Neural progenitor cell (in vitro differentiated cells): ENCODE measurements at regions not wholly inside any gene's neighbourhood (a gene's known extent, or its start where the extent isn't known, plus 50 kb on each side); places are given as distances from the start of the nearest gene placed in this dataset.
"Not testable (repeated sequence)": the region's sequence is repeated elsewhere in the genome, so short reads cannot be mapped to it uniquely, and the experiment has no call there.

Experiments
- DNase-seq: peaks from one replicate; pipeline ENCODE4 v3.0.0-alpha.2; 2016; ENCODE audit warnings: low spot score
- H2AFZ ChIP-seq: fragments of 200-600 bp; sonication (generic); replicated peaks from 2 replicates; pipeline ENCODE4 v1.6.1; 2016; ENCODE audit warnings: antibody characterized with exemption
- H3F3A ChIP-seq: fragments of 200-600 bp; sonication (generic); 2 replicates; pipeline ENCODE4 v1.6.1; 2016; ENCODE audit warnings: antibody characterized with exemption, low read depth
- H3K27ac ChIP-seq: fragments of 200-600 bp; sonication (generic); 2 replicates; pipeline ENCODE4 v1.5.1; 2016; ENCODE audit warnings: mild to moderate bottlenecking
- H3K27me3 ChIP-seq: fragments of 200-600 bp; sonication (generic); 2 replicates; pipeline ENCODE4 v1.6.1; 2016; ENCODE audit warnings: mild to moderate bottlenecking, moderate library complexity
- H3K36me3 ChIP-seq: fragments of 200-600 bp; sonication (generic); 2 replicates; pipeline ENCODE4 v1.5.1; 2016
- H3K4me1 ChIP-seq: fragments of 200-600 bp; sonication (generic); 2 replicates; pipeline ENCODE4 v1.6.1; 2016; ENCODE audit warnings: mixed run types
- H3K4me2 ChIP-seq: fragments of 200-600 bp; sonication (generic); 2 replicates; pipeline ENCODE4 v1.6.1; 2016
- H3K4me3 ChIP-seq: fragments of 200-600 bp; sonication (generic); 2 replicates; pipeline ENCODE4 v1.5.1; 2016
- H3K79me2 ChIP-seq: fragments of 200-600 bp; sonication (generic); 2 replicates; pipeline ENCODE4 v1.6.1; 2016; ENCODE audit warnings: low read depth
- H3K9ac ChIP-seq: fragments of 200-600 bp; sonication (generic); 2 replicates; pipeline ENCODE4 v1.6.1; 2016
- H3K9me3 ChIP-seq: fragments of 200-600 bp; sonication (generic); 2 replicates; pipeline ENCODE4 v1.5.1; 2016; ENCODE audit warnings: low read depth
- H4K20me1 ChIP-seq: fragments of 200-600 bp; sonication (generic); 2 replicates; pipeline ENCODE4 v1.6.1; 2016; ENCODE audit warnings: low read depth
- H3K27ac Mint-ChIP-seq: 3 replicates; pipeline ENCODE4 v1.8.0; 2021; ENCODE audit warnings: mixed read lengths
- H3K27me3 Mint-ChIP-seq: 2 replicates; pipeline ENCODE4 v1.8.0; 2022; ENCODE audit warnings: low read depth, mild to moderate bottlenecking, inconsistent platforms, moderate library complexity, mixed read lengths; ENCODE audit not compliant: insufficient read depth
- H3K36me3 Mint-ChIP-seq: 3 replicates; pipeline ENCODE4 v1.8.0; 2021; ENCODE audit warnings: mixed read lengths
- H3K4me1 Mint-ChIP-seq: 3 replicates; pipeline ENCODE4 v1.8.0; 2021; ENCODE audit warnings: mixed read lengths
- H3K4me3 Mint-ChIP-seq: 3 replicates; pipeline ENCODE4 v1.8.0; 2021; ENCODE audit warnings: mild to moderate bottlenecking, moderate library complexity, mixed read lengths
- H3K9me3 Mint-ChIP-seq: 3 replicates; pipeline ENCODE4 v1.8.0; 2020; ENCODE audit warnings: mixed read lengths
- EZH2 ChIP-seq: fragments of 200-600 bp; sonication (generic); IDR thresholded peaks from 2 replicates; pipeline ENCODE4 v1.6.1; 2017; ENCODE audit warnings: antibody characterized with exemption, mild to moderate bottlenecking, moderate library complexity
- EZH2phosphoT487 ChIP-seq: fragments of 200-600 bp; sonication (generic); IDR thresholded peaks from 2 replicates; pipeline ENCODE4 v1.6.1; 2017; ENCODE audit warnings: antibody characterized with exemption
- TF ChIP-seq, protein P1 (sequence below): fragments of 200-600 bp; sonication (generic); IDR thresholded peaks from 2 replicates; pipeline ENCODE4 v1.5.1; 2017; ENCODE audit warnings: antibody characterized with exemption, mild to moderate bottlenecking

DNA sequence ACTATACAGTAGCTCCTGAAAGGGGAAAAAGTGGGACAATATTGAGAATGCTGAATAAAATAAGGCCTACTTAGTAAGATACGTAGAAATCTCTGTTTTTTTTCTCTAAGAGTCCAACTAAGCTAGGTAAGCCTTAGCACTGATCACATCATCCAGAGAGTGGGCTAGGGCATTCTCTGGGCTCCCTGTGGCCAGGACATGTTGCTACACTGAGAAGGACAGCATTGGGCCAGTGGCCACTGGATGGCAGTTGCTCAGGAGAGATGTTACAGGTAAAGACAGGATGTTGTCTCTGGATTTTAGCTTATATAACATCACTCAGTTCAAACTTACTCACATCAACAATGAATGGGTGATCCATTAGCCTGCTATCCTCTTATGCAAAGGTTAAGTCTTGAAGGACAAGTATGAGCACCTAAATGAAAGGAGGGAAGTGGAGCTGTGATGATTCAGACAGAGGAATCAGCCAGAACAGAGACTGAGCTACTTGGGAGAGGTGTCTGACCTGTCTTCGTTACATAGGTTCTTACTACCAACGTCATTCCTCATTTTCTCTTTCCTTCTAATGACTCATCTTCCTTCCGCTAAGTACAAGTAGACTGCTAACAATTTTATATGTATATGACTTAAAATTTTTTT, 226.6 kb upstream of the ADCY2 start:
- H3F3A ChIP-seq = no peaks in the 10 kb centered on the region
- H3K27ac ChIP-seq = no peak overlapping the region
- H4K20me1 ChIP-seq = no peaks in the 10 kb centered on the region
- DNase-seq = no peak
- H3K36me3 ChIP-seq = no peaks in the 10 kb centered on the region
- H3K27me3 ChIP-seq = no peaks in the 10 kb centered on the region
- TF ChIP-seq EZH2phosphoT487 = no peak
- TF ChIP-seq, protein P1, sequence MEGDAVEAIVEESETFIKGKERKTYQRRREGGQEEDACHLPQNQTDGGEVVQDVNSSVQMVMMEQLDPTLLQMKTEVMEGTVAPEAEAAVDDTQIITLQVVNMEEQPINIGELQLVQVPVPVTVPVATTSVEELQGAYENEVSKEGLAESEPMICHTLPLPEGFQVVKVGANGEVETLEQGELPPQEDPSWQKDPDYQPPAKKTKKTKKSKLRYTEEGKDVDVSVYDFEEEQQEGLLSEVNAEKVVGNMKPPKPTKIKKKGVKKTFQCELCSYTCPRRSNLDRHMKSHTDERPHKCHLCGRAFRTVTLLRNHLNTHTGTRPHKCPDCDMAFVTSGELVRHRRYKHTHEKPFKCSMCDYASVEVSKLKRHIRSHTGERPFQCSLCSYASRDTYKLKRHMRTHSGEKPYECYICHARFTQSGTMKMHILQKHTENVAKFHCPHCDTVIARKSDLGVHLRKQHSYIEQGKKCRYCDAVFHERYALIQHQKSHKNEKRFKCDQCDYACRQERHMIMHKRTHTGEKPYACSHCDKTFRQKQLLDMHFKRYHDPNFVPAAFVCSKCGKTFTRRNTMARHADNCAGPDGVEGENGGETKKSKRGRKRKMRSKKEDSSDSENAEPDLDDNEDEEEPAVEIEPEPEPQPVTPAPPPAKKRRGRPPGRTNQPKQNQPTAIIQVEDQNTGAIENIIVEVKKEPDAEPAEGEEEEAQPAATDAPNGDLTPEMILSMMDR = no peak
- no peak for TF ChIP-seq EZH2
- Mint-ChIP-seq H3K27ac (no peak overlapping the region), H3K4me3 (no peak overlapping the region), H3K27me3 (peaks cover 3% of the 10 kb centered on the region), H3K9me3 (peaks cover 6% of the 10 kb centered on the region), H3K4me1 (peaks cover 4% of the 10 kb centered on the region), H3K36me3 (no peaks in the 10 kb centered on the region)
- no peaks in the 10 kb centered on the region for H3K9me3 ChIP-seq
- no peaks in the 10 kb centered on the region for H3K79me2 ChIP-seq
- H3K4me3 ChIP-seq = no peak overlapping the region
- no peak overlapping the region for H3K9ac ChIP-seq
- no peak overlapping the region for H2AFZ ChIP-seq
- H3K4me2 ChIP-seq = no peak overlapping the region
- no peaks in the 10 kb centered on the region for H3K4me1 ChIP-seq

DNA sequence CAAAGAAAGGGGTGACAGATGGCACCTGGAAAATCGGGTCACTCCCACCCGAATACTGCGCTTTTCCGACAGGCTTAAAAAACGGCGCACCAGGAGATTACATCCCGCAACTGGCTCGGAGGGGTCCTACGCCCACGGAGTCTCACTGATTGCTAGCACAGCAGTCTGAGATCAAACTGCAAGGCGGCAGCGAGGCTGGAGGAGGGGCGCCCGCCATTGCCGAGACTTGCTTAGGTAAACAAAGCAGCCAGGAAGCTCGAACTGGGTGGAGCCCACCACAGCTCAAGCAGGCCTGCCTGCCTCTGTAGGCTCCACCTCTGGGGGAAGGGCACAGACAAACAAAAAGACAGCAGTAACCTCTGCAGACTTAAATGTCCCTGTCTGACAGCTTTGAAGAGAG, 225.2 kb upstream of the ADCY2 start:
- not testable (repeated sequence) for H3K79me2 ChIP-seq, H3K36me3 Mint-ChIP-seq, H4K20me1 ChIP-seq, H3F3A ChIP-seq, H3K4me1 Mint-ChIP-seq, H3K9me3 Mint-ChIP-seq, H3K9me3 ChIP-seq, H3K4me1 ChIP-seq, H3K36me3 ChIP-seq, H3K27ac ChIP-seq, H3K27me3 Mint-ChIP-seq, H3K27me3 ChIP-seq, H3K9ac ChIP-seq, H3K27ac Mint-ChIP-seq
- H3K4me3 Mint-ChIP-seq = peak overlapping the region; percentile 63
- Histone ChIP-seq H2AFZ (peak overlapping the region; percentile 96), H3K4me2 (peak overlapping the region; percentile 71), H3K4me3 (peak overlapping the region; percentile 47)
- DNase-seq = peak; percentile 51

DNA sequence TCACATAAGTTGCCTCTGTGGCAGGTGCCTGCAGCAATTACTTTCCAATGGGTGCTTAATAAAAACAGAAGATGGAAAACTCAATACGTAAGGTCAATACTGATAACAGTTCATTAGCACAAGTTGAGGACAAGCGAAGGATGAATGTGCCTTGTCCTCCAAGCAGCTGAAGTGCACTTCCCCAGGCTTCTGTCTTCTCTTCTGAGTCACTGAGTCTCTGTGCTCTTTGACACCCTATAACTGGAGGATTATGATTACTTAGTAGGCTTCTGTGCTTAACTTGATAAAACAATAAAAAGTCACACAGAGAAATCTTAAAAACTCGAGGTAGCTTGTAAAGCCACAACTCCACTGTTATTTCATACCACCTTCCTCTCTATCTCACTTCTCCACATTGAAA, 216.6 kb upstream of the ADCY2 start:
- DNase-seq = no peak
- Histone ChIP-seq H3K36me3 (no peaks in the 10 kb centered on the region), H3F3A (no peaks in the 10 kb centered on the region), H3K9me3 (no peaks in the 10 kb centered on the region), H3K4me3 (no peak overlapping the region), H3K27ac (no peak overlapping the region), H3K79me2 (no peaks in the 10 kb centered on the region), H3K4me2 (no peak overlapping the region), H4K20me1 (no peaks in the 10 kb centered on the region), H3K9ac (no peak overlapping the region), H3K4me1 (no peaks in the 10 kb centered on the region), H3K27me3 (no peaks in the 10 kb centered on the region), H2AFZ (no peak overlapping the region)
- Mint-ChIP-seq H3K36me3 (no peaks in the 10 kb centered on the region), H3K27me3 (peaks cover 2% of the 10 kb centered on the region), H3K4me1 (no peaks in the 10 kb centered on the region), H3K27ac (no peak overlapping the region), H3K9me3 (no peaks in the 10 kb centered on the region), H3K4me3 (no peak overlapping the region)
- TF ChIP-seq EZH2phosphoT487 (no peak), EZH2 (no peak)
- TF ChIP-seq, protein P1 = no peak

DNA sequence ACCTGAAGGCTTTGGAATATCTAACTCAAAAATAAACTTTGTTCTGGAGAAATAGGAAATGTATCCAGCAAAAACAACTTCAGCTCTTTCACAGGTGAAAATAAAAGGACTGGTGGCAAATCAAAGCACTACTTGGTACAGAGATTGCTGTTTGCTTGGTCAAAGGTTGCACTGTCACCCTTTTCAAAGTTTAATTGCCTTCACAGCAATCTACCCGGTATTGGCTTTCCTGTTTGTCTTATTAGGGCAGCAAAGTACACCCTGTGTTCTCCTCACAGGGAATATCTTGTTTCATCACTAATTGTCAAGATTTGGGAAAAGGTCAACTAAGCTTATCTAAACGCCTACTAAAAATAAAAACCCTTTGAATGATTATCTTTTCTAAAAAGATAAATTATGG, 214.1 kb upstream of the ADCY2 start:
- Mint-ChIP-seq H3K4me1 (no peaks in the 10 kb centered on the region), H3K36me3 (no peaks in the 10 kb centered on the region), H3K27ac (no peak overlapping the region), H3K9me3 (no peaks in the 10 kb centered on the region), H3K27me3 (peaks cover 2% of the 10 kb centered on the region), H3K4me3 (no peak overlapping the region)
- TF ChIP-seq, protein P1 = no peak
- no peak for TF ChIP-seq EZH2
- TF ChIP-seq EZH2phosphoT487 = no peak
- Histone ChIP-seq H3K27me3 (no peaks in the 10 kb centered on the region), H3K4me2 (no peak overlapping the region), H3K9ac (no peak overlapping the region), H3K4me1 (no peaks in the 10 kb centered on the region), H3K36me3 (no peaks in the 10 kb centered on the region), H3K4me3 (no peak overlapping the region), H3F3A (no peaks in the 10 kb centered on the region), H3K9me3 (no peaks in the 10 kb centered on the region), H2AFZ (no peak overlapping the region), H4K20me1 (no peaks in the 10 kb centered on the region), H3K27ac (no peak overlapping the region), H3K79me2 (no peaks in the 10 kb centered on the region)
- no peak for DNase-seq
